ENCODE measurements at regions not wholly inside any gene's neighbourhood (a gene's known extent, or its start where the extent isn't known, plus 50 kb on each side); places are given as distances from the start of the nearest gene placed in this dataset.

DNA sequence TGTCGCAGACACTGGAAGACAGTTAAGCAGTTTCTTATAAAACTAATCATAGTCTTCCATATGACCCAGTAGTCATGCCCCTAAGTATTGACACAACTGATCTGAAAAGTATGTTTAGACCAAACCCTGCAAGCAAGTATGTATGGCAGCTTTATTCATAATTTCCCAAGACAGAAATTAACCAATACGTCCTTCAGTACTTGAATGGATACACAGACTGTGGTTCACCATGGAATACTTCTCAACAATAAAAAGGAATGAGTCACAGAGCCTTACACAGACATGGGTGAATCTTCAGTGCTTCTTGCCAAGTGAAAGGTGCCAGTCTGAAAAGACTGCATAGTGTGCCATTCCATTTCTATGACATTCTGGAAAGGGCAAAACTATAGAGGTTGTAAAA, 50.2 kb upstream of the AKR1E2 start:
- ChIA-PET POLR2A (no interaction called here), CTCF (no interaction called here)

DNA sequence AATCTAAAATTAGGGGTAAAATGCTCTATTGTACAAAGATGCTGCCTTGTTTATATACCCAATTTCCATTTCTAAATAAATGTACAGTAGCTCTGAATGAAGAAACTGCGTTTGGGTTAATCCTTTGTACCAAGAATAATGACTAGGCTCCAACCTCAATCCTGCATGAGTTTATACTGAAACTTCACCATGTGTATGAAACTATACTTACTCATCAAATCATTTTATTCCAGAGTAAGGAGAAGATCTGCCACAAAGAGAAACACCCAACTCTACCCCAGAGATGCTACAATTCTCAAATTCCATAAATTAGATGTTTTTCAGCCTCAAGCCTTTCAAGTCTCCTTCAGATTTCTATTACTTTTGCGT, 53.8 kb upstream of the AKR1E2 start:
- ChIA-PET CTCF (no interaction called here), POLR2A (no interaction called here)

DNA sequence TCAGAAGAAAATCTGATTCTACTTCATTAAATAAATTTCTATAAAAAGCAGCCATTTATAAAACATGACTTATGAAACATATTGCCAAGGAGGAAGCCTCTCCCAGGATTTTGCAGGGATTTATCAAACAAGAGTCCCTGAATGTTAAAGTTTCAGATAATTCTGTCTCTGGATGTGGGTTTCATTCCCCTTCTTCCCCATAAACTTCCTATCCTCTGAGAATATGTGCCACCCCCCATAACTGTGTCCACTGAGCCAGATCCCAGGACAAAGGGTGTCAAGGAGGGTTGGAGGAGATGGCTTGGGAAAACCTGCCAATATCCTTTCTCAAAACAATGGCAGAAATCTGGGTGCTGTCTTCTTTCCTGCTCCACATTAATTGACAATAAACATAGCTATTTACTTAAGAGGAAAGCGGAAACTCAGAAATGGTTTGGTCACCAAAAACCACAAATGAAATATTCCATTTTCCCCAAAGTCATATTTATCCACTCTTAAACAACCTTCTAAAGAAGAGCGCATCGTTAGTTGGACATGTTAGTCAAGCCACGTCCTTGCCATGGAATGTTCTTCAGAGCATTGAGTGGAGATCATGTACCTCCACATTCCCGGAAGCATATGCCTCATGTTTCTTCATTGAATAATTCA, 54.3 kb upstream of the AKR1E2 start:
- ChIA-PET POLR2A (no interaction called here), CTCF (no interaction called here)

DNA sequence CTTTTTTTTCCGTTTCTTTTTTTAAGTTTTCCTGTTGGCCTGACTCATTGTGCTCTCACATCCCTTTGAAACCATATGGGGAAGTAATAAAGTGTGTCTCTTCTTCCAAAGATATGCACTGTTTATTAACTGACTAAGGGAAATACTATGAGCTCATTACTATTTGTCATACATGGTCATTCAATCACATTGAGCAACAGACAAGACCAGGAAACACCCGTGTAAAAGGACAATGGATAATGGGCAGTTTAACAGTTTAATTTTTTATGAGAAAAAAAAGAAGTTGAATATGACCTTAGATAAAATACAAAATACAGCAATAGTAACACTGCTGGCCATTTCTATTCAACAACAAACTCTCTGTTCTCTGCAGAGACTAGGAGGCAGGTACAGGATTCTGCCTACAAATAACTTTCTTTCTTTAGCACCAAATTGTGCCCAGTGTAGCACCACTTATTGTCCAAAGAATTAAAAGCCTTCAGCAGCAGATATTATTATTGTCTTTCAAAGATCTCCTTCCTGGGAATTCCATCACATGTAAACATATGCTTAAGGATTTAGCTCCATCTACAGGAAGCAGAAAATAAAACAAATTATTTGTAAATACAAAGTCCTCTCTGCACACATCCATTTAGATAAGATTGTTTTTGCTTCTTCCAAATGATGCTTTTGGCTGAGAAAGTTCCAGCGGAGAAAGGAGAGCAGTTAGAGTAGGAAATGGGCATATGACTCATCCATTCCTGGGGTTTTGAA, 55.0 kb upstream of the AKR1E2 start:
- POLR2A ChIA-PET = no interaction called here
- CTCF ChIA-PET = no interaction called here

DNA sequence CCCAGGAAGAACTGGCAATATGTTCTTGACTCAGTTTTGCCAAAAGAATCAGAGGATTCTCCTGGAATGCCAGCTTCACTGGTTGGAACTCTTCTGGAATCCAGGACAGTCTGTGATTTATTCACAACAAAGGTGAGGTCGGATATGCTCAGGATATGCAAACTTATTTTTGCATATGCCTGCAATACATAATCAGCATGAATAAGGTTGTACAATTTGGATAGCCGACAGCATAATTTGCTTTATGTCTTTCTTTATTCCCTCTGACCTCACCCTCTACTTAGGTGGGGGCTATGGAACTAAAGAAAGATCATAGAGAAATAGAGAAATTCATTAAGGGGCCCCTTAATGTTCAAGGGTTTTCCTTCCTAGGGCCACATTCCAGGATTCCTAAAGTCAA, 57.6 kb upstream of the AKR1E2 start:
- CTCF ChIA-PET = no interaction called here
- POLR2A ChIA-PET = no interaction called here

DNA sequence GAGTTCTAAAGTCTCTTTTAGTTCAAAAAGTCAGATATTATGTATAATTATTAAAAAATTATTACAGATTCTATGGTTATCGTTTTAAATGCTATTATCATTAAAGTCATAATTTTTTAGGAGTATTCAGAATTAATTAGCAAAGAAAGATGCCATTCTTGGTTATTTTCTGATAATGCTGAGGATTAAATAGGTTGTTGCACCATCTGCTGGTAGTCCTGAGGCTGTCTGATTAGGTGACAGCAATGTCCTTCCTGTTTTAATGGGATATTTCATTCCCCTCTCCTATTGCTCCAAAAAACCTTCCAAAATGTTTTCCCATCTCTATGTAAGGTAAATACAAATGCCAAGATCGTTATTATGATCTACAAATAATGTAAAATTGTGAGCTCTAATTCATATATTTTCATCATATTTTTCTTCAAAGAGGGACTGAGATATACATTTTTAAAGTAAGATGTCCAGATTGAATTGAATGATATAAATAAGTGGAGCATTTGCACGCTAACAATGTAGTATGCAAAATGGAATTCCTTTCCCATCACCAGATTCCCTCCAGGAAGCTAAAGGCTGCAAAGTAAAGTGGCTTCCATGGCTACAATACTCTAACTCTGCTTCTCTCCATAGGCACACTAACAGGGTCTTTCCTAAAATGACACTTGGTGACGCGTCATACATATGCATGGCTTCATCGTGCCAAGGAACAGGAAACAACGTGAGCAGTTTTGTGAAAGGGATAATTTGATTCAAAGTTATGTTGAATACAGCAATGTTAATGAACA, 58.8 kb upstream of the AKR1E2 start:
- POLR2A ChIA-PET = interaction anchor here (0.6 kb wide), 1 partner anchor 37 kb away, joined by 3 read pairs; no protein-coding TSS in a partner anchor

DNA sequence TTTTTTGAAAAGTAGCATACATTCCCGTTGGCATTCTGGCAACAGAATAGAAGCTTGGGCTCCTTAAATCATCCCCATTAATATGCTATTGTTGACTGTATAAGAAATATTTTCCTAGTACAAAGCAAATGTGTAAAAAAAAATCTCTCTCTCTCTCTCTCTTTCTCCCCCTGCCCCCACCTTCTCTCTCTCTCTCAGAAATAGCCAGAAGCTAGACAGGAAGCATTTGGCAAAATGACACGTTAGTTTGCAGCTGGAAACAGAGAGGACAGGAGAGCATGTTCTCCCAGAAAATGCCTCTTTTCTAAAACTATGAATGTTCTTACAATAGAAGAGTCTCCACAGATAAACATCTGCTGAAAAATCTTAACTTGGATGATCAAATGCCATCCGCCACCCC, 59.6 kb upstream of the AKR1E2 start:
- CTCF ChIA-PET = interaction anchor here (0.6 to 1.6 kb wide), 2 partner anchors 1508 to 1574 kb away, joined by 3 to 5 read pairs; no protein-coding TSS in a partner anchor

More for the DNA sequence above, 58.8 kb upstream of the AKR1E2 start:
- CTCF ChIA-PET = interaction anchor here (0.6 to 1.6 kb wide), 3 partner anchors 643 to 1575 kb away, joined by 3 to 5 read pairs (median 3); no protein-coding TSS in a partner anchor

DNA sequence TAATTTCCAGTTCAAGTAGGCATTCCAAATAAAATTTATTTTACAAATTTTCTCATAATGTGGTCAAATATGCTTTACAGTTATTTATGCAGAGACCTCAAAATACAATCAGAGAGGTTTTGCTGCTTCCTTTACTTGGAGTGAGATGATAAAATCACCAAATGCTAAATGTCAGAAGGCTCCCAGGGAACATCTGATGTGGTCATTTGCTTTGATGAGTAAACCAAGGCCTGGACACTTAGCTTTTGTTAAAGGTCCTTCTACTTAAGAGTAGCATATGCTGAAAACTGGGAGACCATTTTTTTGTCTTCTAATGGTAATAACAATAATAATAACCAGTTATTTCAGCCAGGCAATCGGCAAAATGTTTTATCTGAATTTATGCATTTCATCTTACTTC, 60.6 kb upstream of the AKR1E2 start:
- ChIA-PET CTCF (no interaction called here), POLR2A (interaction anchor here (0.6 kb wide), 1 partner anchor 519 kb away, joined by 3 read pairs; no protein-coding TSS in a partner anchor)

More for the DNA sequence above, 59.6 kb upstream of the AKR1E2 start:
- POLR2A ChIA-PET = no interaction called here

DNA sequence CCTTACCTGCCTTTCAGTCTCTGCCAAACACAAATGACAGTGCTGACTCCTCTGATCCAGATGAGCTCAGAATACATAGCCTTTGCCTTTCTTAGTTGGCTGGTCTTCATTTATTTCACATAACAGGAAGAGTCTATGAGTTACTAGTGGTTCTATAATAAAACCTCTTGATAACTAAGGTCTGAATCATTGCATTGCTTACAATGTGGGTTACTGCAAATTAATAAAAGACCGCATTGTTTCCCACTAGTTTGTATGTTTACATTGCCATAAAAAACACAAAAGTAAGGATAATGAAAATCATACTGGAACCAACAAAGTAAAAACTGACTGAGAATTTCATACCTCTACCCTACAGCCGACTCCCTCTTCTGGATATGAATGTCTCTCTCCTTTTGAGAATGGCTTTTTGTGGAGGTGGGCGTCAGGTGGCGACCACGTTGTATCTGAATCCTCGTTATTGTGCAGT, 62.0 kb upstream of the AKR1E2 start:
- CTCF ChIA-PET = no interaction called here
- POLR2A ChIA-PET = no interaction called here

DNA sequence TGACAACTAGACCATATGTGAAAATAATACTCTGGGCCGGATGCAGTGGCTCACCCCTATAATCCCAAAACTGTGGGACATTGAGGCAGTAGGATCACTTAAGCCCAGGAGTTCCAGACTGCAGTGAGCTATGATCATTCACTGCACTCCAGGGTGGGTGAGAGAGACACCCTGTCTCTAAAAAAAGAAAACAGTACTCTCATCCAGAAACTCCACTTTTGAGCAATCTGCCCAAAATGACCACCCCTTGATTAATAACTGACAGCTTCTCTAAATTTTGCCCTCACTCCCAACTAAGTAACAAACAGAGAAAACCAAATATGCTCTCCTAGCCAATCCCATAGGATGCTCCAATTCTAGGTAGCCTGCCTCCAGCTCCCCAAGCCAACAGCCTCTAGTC, 62.5 kb upstream of the AKR1E2 start:
- CTCF ChIA-PET = no interaction called here
- POLR2A ChIA-PET = no interaction called here

DNA sequence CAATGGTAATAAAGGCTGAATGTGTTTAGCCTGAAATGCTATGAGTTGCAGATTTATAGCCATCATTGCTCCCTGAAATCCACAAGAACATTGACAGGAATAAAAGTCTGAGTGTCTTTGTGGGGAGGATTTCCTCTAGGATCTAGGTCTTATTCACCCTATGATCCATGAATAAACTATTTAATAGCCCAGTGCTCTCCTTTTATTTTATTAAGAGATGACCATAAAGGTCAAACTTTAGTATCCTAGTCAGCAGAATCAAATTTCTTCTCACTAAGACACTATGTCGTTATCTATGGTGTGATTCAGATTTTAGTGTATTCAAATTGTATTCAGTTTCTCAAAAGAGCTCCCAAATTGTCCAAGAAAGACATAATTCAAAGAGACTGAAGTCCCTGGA, 67.8 kb upstream of the AKR1E2 start:
- POLR2A ChIA-PET = no interaction called here
- CTCF ChIA-PET = no interaction called here

DNA sequence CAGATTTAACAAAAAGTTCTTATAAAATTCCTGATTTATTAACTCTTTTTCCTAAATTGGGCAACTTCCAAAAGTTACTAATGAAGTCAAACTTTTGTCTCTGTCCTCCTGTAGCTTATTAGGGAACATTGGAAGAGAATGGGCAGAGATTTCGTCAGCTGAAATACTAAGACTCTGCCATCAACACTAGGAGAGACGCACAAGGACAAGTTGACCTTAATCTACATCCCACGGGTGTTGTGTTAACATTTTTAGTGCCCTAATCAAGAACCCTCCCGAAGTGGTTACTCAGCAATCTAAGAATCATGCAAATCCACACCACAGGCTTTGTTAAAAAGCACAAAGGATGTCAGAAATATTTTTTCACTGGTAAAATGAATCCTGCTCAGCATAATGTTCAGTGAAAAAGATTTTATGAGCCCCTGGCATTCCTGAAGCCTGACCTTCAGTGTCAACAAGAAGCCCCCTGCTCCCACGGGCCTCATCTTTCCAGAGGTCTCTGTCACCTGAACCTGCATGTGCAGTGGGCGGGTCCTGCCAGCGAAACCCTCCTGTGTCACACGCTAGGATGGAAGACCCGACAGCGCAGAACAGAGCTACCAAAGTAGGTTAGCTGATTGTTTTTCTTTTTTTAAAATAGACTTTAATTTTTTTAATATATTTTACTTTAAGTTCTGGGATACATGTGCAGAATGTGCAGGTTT, 70.6 kb upstream of the AKR1E2 start:
- ChIA-PET POLR2A (no interaction called here), CTCF (no interaction called here)

DNA sequence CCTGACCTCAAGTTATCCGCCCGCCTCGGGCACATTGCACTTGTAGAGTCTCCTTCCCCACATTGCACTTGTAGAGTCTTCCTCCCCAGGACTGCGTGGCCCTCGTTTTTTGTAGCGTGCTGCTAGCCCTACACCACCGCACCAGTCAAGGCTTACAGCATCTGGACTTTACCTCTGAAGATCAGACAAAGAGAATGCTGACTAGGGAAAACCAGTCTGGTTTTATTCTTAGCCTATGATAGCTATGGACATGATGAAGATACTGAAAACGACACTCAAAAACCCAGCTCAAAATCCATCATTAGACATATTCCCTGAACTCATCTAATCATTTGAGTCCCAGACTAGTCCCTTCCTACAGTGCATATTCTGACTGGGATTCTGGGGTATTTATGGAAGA, 71.9 kb upstream of the AKR1E2 start:
- CTCF ChIA-PET = no interaction called here
- POLR2A ChIA-PET = no interaction called here

DNA sequence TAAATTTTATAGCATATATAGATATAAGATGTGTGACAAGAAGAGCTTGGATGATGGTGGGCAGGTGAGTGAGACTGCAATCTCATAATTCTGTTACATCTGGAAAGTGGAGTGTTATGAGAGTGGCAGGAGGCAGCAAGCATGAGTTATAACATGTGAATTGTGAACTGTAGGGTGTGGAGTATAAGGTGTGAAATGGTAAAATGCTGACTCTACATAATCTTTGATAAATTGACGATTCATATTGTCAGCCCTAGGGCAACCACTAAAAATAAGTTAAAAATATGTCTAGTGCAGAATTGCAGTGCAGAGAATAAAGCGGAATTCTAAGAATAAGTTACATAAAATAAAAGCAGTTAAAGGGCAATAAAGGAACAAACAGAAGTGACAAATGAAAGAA, 74.8 kb upstream of the AKR1E2 start:
- ChIA-PET POLR2A (no interaction called here), CTCF (no interaction called here)

DNA sequence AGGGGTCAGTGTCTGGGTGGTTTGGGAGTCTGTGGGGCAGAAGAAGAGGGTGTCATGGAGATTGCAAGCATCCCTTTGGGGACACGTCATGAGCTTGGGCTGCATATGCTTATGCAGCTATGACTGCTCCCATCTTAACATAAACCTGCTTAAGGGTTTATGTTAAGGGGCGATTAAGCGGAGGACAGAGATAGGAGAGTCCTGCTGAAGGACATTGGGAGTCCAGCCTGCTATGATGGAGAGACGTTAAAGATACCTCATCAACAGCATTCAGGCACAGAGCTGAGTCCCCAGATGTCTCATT, 76.8 kb upstream of the AKR1E2 start:
- ChIA-PET POLR2A (no interaction called here), CTCF (no interaction called here)

DNA sequence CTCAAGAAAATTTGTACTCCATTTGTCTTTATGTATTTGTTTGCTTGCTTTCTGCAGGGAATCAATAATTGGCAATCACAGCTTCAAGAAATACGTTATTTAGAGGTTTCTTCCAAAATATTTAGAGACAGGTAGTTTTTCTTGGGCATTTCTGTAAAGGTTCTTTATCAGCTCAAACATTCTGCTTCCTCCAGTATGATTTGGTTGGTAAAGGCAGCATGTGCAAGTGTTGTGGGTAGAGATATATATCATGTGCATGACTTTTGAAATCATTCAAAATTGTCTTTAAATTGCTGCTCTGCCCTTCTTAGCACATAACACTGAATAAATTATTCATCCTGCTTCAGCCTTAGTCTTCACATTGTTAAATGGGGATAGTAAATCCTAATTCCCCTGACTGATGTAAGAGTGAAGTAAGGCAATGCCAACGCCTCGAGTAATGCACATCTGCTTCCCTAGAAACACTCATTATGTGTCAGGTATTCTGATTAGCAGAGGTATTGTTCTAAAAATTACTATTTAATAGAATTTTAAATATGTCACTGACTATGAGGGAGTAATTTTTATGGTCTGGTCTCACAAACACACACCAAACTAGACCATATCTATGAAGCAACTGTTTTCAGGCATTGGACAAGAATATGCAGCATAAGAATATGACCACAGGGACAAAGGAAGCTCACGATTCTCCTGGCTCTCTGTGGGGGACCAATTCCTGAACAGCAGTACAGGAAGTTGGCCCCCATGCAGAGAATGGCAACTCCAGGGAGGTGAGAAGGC, 77.3 kb upstream of the AKR1E2 start:
- POLR2A ChIA-PET = no interaction called here
- CTCF ChIA-PET = no interaction called here

DNA sequence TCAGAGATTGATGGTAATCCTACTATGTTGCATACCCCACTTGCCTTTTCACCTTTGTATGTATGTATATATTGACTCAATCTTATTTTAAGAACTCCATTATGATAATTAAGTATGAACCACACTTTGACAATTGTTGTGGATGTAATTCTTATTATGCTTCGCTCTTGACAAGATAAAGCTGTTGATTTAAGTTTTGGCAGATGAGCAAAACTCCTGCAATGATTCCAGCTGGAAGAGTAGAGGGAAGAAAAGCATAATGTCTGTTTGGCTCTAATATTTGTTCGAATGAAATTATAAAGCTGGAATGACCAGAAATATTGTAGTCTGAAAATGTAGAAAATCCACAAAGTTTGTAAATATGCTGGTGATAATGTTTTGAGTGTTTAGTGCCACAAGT, 83.8 kb upstream of the AKR1E2 start:
- POLR2A ChIA-PET = no interaction called here

DNA sequence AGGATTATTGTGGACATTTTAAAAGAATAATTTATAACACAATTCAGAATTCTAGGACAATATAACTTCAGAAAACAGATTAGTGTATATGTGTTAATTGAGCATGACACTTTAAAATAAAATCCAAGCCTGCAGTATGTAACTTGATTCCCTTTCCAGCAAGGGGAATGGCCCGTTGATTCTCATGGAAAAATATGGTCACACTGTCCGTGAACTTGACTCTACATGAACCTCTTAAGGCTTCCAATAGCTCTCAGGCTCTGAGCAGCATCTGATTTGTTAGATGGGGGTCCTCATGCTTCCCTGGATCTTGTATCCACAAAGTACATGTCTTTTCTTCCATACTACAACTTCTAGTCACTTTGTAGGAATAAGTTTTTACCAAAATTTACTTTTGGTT, 85.5 kb upstream of the AKR1E2 start:
- ChIA-PET POLR2A (no interaction called here), CTCF (no interaction called here)

More for the DNA sequence above, 83.8 kb upstream of the AKR1E2 start:
- CTCF ChIA-PET = no interaction called here

DNA sequence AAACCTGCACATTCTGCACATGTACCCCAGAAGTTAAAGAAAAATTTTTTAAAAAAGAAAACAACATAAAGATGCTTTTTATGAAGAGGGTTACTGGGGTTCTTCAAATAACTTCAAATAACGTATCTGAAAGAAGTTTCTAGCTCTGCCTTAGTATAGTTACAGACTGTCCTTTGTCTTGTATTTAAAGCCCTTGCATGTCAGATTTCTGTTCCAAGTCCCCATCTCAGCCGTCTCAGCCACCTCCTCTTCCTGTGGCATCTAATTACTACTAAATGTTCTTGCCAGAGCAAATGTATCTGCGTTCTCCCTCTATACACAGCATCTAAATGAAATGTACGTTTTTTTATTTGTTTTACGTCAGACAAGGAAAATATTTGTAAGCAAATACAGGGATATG, 89.4 kb upstream of the AKR1E2 start:
- ChIA-PET CTCF (no interaction called here), POLR2A (no interaction called here)

DNA sequence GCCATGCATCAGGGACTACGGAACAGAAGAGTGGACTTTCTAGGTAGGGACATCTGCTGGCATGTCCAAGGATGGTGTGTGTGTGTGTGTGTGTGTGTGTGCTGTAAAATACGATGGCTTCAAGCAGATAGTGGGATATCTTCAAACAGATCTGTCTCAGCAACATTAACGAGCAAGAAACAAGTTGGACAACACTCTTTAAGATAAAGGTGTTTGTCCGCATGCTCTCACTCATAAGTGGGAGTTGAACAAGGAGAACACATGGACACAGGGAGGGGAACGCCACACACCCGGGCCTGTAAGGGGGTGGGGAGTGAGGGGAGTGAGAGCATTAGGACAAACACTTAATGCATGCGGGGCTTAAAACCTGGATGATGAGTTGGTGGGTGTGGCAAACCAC, 89.8 kb upstream of the AKR1E2 start:
- POLR2A ChIA-PET = no interaction called here

More for the DNA sequence above, 89.8 kb upstream of the AKR1E2 start:
- CTCF ChIA-PET = no interaction called here

Data from activated CD8-positive, alpha-beta memory T cell treated with anti-CD3 and anti-CD28 coated beads for 36 hours (primary cell).